H1 (cell line): ENCODE measurements at regions not wholly inside any gene's neighbourhood (a gene's known extent, or its start where the extent isn't known, plus 50 kb on each side); places are given as distances from the start of the nearest gene placed in this dataset.

Experiments used
- CTCF ChIA-PET: fragments of 300-600 bp; sonication (Branson Sonifier 250); formaldehyde crosslinking; loops from one replicate; lab custom pipeline; 2021; ENCODE audit not compliant: partially characterized antibody; lab: Charles Lee
- POLR2A ChIA-PET: fragments of 300-600 bp; sonication (Branson Sonifier 250); formaldehyde crosslinking; loops from one replicate; lab custom pipeline; 2021; ENCODE audit warnings: inconsistent platforms; ENCODE audit not compliant: partially characterized antibody; lab: Charles Lee
- DNase-seq, 2 experiments: peaks; one replicate each; pipeline versions ENCODE4 v3.0.0 to v3.0.0-alpha.2; 2010 to 2022; ENCODE audit warnings: low spot score in 2 of 2, low read depth in 1 of 2, mixed read lengths in 1 of 2
- FAIRE-seq: peaks from 2 replicates; lab custom pipeline; 2011; peaks lifted over from hg19 to GRCh38; lab: Jason Lieb, UNC
- H2AFZ ChIP-seq: 2 replicates; pipeline ENCODE4 v1.8.1; 2012; ENCODE audit warnings: low read length, inconsistent platforms
- H2AK5ac ChIP-seq: 2 replicates; pipeline ENCODE4 v1.6.1; 2013; ENCODE audit warnings: low read depth, low read length
- H2BK120ac ChIP-seq: replicated peaks from 2 replicates; pipeline ENCODE3; 2013; ENCODE audit warnings: low read depth, low read length, inconsistent platforms
- H2BK12ac ChIP-seq: 2 replicates; pipeline ENCODE4 v1.6.1; 2013; ENCODE audit warnings: low read depth, low read length
- H2BK15ac ChIP-seq: 2 replicates; pipeline ENCODE4 v1.6.1; 2013; ENCODE audit warnings: low read length
- H2BK20ac ChIP-seq: 2 replicates; pipeline ENCODE4 v1.6.1; 2013; ENCODE audit warnings: low read length
- H2BK5ac ChIP-seq: 2 replicates; pipeline ENCODE4 v1.6.1; 2013; ENCODE audit warnings: low read depth, low read length
- H3K14ac ChIP-seq: 2 replicates; pipeline ENCODE4 v1.6.1; 2013; ENCODE audit warnings: inconsistent platforms; ENCODE audit not compliant: insufficient read length
- H3K18ac ChIP-seq: 2 replicates; pipeline ENCODE4 v1.6.1; 2013; ENCODE audit warnings: low read length; ENCODE audit errors: extremely low read depth
- H3K23ac ChIP-seq: 2 replicates; pipeline ENCODE4 v1.6.1; 2013; ENCODE audit warnings: inconsistent platforms; ENCODE audit not compliant: insufficient read length
- H3K23me2 ChIP-seq: 2 replicates; pipeline ENCODE4 v1.6.1; 2013; ENCODE audit warnings: low read depth, low read length
- H3K27ac ChIP-seq: 2 replicates; pipeline ENCODE4 v1.6.1; 2011; ENCODE audit warnings: low read depth, low read length, inconsistent platforms
- H3K27me3 ChIP-seq, 4 experiments: replicated peaks in 1 of 4; 1 replicate in 1 of 4; 2 replicates in 3 of 4; pipeline versions ENCODE4 v1.6.1 to v1.8.1; 2011 to 2013; ENCODE audit warnings: low read length in 3 of 4, mild to moderate bottlenecking in 3 of 4, inconsistent platforms in 2 of 4, mixed read lengths in 2 of 4, moderate library complexity in 1 of 4; ENCODE audit not compliant: control insufficient read depth in 3 of 4, insufficient read depth in 3 of 4; ENCODE audit errors: extremely low read depth in 1 of 4
- H3K36me3 ChIP-seq, 4 experiments: 2 replicates each; pipeline versions ENCODE4 v1.6.1 to v1.8.1; 2011 to 2013; ENCODE audit warnings: mild to moderate bottlenecking in 4 of 4, low read length in 3 of 4, moderate library complexity in 2 of 4, control low read depth in 1 of 4, inconsistent platforms in 1 of 4; ENCODE audit not compliant: insufficient read depth in 4 of 4, control insufficient read depth in 2 of 4
- H3K4ac ChIP-seq: replicated peaks from 2 replicates; pipeline ENCODE3; 2013; ENCODE audit warnings: low read length, low read depth, mixed read lengths, inconsistent platforms; ENCODE audit not compliant: insufficient read length
- H3K4me1 ChIP-seq, 4 experiments: replicated peaks in 1 of 4; 1 replicate in 1 of 4; 2 replicates in 3 of 4; pipeline versions ENCODE4 v1.6.1 to v1.8.1; 2011 to 2013; ENCODE audit warnings: low read length in 3 of 4, inconsistent platforms in 2 of 4, mixed read lengths in 1 of 4; ENCODE audit not compliant: insufficient read depth in 4 of 4, control insufficient read depth in 3 of 4
- H3K4me2 ChIP-seq, 2 experiments: 2 replicates each; pipeline versions ENCODE4 v1.6.1 to v1.8.1; 2011 to 2013; ENCODE audit warnings: low read depth in 2 of 2, low read length in 2 of 2, control low read depth in 1 of 2, inconsistent platforms in 1 of 2, mild to moderate bottlenecking in 1 of 2; ENCODE audit not compliant: insufficient read depth in 1 of 2
- H3K4me3 ChIP-seq, 4 experiments: fragments of 200-600, 300-600 bp in 1 of 4; sonication (generic), shearing (Covaris generic), sonication (Bioruptor Twin) in 1 of 4; 2 replicates each; pipeline versions ENCODE4 v1.5.1 to v1.8.1; 2011 to 2016; ENCODE audit warnings: low read length in 4 of 4, low read depth in 3 of 4, control low read depth in 2 of 4, inconsistent platforms in 2 of 4, mild to moderate bottlenecking in 2 of 4, mixed read lengths in 1 of 4, moderate library complexity in 1 of 4; ENCODE audit not compliant: insufficient read depth in 2 of 4; ENCODE audit errors: extremely low read depth in 1 of 4
- H3K56ac ChIP-seq: replicated peaks from 2 replicates; pipeline ENCODE3; 2013; ENCODE audit warnings: low read depth, mild to moderate bottlenecking, mixed read lengths, low read length, inconsistent platforms; ENCODE audit not compliant: insufficient read length
- H3K79me1 ChIP-seq: 2 replicates; pipeline ENCODE4 v1.6.1; 2013; ENCODE audit warnings: low read depth, low read length, control low read depth
- H3K79me2 ChIP-seq, 2 experiments: 2 replicates each; pipeline versions ENCODE4 v1.6.1 to v1.8.1; 2012 to 2013; ENCODE audit warnings: low read length in 2 of 2, mild to moderate bottlenecking in 2 of 2, inconsistent platforms in 1 of 2; ENCODE audit not compliant: insufficient read depth in 2 of 2, control insufficient read depth in 1 of 2
- H3K9ac ChIP-seq, 4 experiments: replicated peaks in 1 of 4; 1 replicate in 1 of 4; 2 replicates in 3 of 4; pipeline versions ENCODE4 v1.6.1 to v1.8.1; 2011 to 2013; ENCODE audit warnings: low read depth in 3 of 4, low read length in 3 of 4, control low read depth in 2 of 4, mild to moderate bottlenecking in 2 of 4, moderate library complexity in 2 of 4, inconsistent platforms in 1 of 4; ENCODE audit errors: extremely low read depth in 1 of 4
- H3K9me3 ChIP-seq, 2 experiments: 2 replicates each; pipeline versions ENCODE4 v1.6.1 to v1.8.1; 2012 to 2013; ENCODE audit warnings: mild to moderate bottlenecking in 2 of 2, moderate library complexity in 2 of 2, control low read depth in 1 of 2, inconsistent platforms in 1 of 2, low read depth in 1 of 2, low read length in 1 of 2, mixed read lengths in 1 of 2; ENCODE audit not compliant: insufficient read depth in 2 of 2
- H4K20me1 ChIP-seq, 2 experiments: replicated peaks in 1 of 2; 2 replicates each; pipeline versions ENCODE3 to v1.8.1; 2011 to 2013; ENCODE audit warnings: inconsistent platforms in 2 of 2, low read length in 2 of 2, mild to moderate bottlenecking in 1 of 2; ENCODE audit not compliant: insufficient read depth in 2 of 2, control insufficient read depth in 1 of 2
- H4K5ac ChIP-seq: 2 replicates; pipeline ENCODE4 v1.6.1; 2013; ENCODE audit warnings: low read length, low read depth, mixed read lengths, inconsistent platforms; ENCODE audit not compliant: insufficient read length
- H4K8ac ChIP-seq: 2 replicates; pipeline ENCODE4 v1.8.0; 2013; ENCODE audit warnings: mild to moderate bottlenecking, moderate library complexity, low read length, inconsistent platforms; ENCODE audit not compliant: insufficient read depth; ENCODE audit errors: extremely low read depth
- H4K91ac ChIP-seq: replicated peaks from 2 replicates; pipeline ENCODE3; 2013; ENCODE audit warnings: low read length, mixed read lengths, inconsistent platforms; ENCODE audit not compliant: insufficient read length
- KDM1A ChIP-seq: fragments of 200-600, 300-600 bp; sonication (generic); IDR thresholded peaks from 2 replicates; pipeline ENCODE4 v1.7.1; 2016; ENCODE audit warnings: mild to moderate bottlenecking, low read length, borderline replicate concordance
- SUZ12 ChIP-seq: fragments of 200-600 bp; sonication (generic); IDR thresholded peaks from 2 replicates; pipeline ENCODE4 v1.6.1; 2012; ENCODE audit warnings: mild to moderate bottlenecking, inconsistent platforms, low read length, moderate library complexity, mixed read lengths
- TBP ChIP-seq: IDR thresholded peaks from 2 replicates; pipeline ENCODE4 v1.6.1; 2011; ENCODE audit warnings: low read depth, low read length, improper control_type of control experiment
- YY1 ChIP-seq: IDR thresholded peaks from 2 replicates; pipeline ENCODE4 v1.6.1; 2011; ENCODE audit warnings: low read depth, mild to moderate bottlenecking, low read length
- WGBS, 2 experiments: shearing (Covaris generic) in 1 of 2; methylation state at CpG; one replicate each; pipeline versions ENCODE4 v1.1.6 to v1.1.7; 2013 to 2015; ENCODE audit warnings: low lambda C conversion rate in 2 of 2, mixed read lengths in 2 of 2, inconsistent platforms in 1 of 2, low coverage in 1 of 2, missing lambda C conversion rate in 1 of 2; ENCODE audit not compliant: insufficient replicate concordance in 2 of 2, insufficient coverage in 1 of 2, insufficient read length in 1 of 2; ENCODE audit errors: extremely low coverage in 1 of 2, missing lambda C conversion rate in 1 of 2; 5-methylcytosine and 5-hydroxymethylcytosine counted together

DNA sequence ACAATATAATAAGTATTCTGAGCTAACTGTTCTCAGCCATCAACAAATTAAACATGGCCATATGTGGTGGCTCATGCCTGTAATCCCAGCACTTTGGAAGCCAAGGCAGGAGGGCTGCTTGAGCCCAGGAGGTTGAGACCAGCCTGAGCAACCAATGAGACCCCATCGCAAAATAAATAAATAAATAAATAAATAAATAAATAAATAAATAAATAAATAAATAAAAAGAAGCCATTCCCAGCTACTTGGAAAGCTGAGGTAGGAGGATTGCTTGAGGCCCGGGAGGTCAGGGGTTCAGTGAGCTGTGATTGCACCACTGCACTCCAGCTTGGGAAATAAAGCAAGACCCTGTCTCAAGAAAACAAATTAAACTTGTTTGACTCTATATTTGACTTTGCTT lies 1256.4 kb downstream of the EFNA5 start:
- Histone ChIP-seq H2BK15ac (no peak overlapping the region), H3K23me2 (no peaks in the 10 kb centered on the region), H3K36me3 (no peaks in the 10 kb centered on the region), H2BK5ac (no peak overlapping the region), H3K4me2 (no peak overlapping the region), H3K79me1 (no peaks in the 10 kb centered on the region), H3K4me3 (no peak overlapping the region), H3K23ac (no peak overlapping the region), H3K27ac (no peak overlapping the region), H3K4me1 (no peaks in the 10 kb centered on the region), H3K27me3 (no peaks in the 10 kb centered on the region), H4K8ac (no peak overlapping the region), H4K5ac (no peak overlapping the region), H2BK20ac (no peak overlapping the region), H3K14ac (no peak overlapping the region), H4K91ac (no peak overlapping the region), H3K4ac (no peak overlapping the region), H3K56ac (no peak overlapping the region), H2BK12ac (no peak overlapping the region), H2BK120ac (no peak overlapping the region), H3K18ac (no peak overlapping the region), H3K79me2 (no peaks in the 10 kb centered on the region), H2AK5ac (no peak overlapping the region), H3K9ac (no peak overlapping the region), H4K20me1 (no peaks in the 10 kb centered on the region), H3K9me3 (no peaks in the 10 kb centered on the region), H2AFZ (no peak overlapping the region)
- ChIA-PET CTCF (interaction anchor here (0.7 to 2.6 kb wide), 2 partner anchors 40 to 145 kb away, joined by 4 to 5 read pairs; no protein-coding TSS in a partner anchor), POLR2A (no interaction called here)
- no peak for FAIRE-seq
- WGBS, 2 experiments = 84% methylated on average over 2 of the region's 2 CpGs; no CpG with 5 or more reads in 1 of the 2 experiments
- TF ChIP-seq TBP (no peak), SUZ12 (no peak), KDM1A (no peak), YY1 (no peak)
- no peak for DNase-seq
